Stimulated activated memory B cell treated with anti-CD40 and anti-IgM and Interleukin-4, amounts not matched to agents 10 μg/mL and 1 μg/mL and 100 μg/mL, for 72 hours (primary cell): ENCODE measurements at regions not wholly inside any gene's neighbourhood (a gene's known extent, or its start where the extent isn't known, plus 50 kb on each side); places are given as distances from the start of the nearest gene placed in this dataset.
"Not testable (repeated sequence)": the region's sequence is repeated elsewhere in the genome, so short reads cannot be mapped to it uniquely, and the experiment has no call there.

Experiments used
- ATAC-seq: fragments of 150-1000 bp; cut with Tn5 transposase; 2 replicates; pipeline ENCODE4 v1.10.0; 2021
- H3K27ac Mint-ChIP-seq: one replicate; pipeline ENCODE4 v1.8.0; 2022; ENCODE audit warnings: mild to moderate bottlenecking, mixed read lengths
- H3K27me3 Mint-ChIP-seq: one replicate; pipeline ENCODE4 v1.8.0; 2022; ENCODE audit warnings: mixed read lengths
- H3K36me3 Mint-ChIP-seq: one replicate; pipeline ENCODE4 v1.8.0; 2022; ENCODE audit warnings: mixed read lengths
- H3K4me1 Mint-ChIP-seq: one replicate; pipeline ENCODE4 v1.8.0; 2022; ENCODE audit warnings: mixed read lengths
- H3K4me3 Mint-ChIP-seq: one replicate; pipeline ENCODE4 v1.8.0; 2022; ENCODE audit warnings: mild to moderate bottlenecking, moderate library complexity, mixed read lengths
- H3K9me3 Mint-ChIP-seq: one replicate; pipeline ENCODE4 v1.8.0; 2022; ENCODE audit warnings: mixed read lengths

DNA sequence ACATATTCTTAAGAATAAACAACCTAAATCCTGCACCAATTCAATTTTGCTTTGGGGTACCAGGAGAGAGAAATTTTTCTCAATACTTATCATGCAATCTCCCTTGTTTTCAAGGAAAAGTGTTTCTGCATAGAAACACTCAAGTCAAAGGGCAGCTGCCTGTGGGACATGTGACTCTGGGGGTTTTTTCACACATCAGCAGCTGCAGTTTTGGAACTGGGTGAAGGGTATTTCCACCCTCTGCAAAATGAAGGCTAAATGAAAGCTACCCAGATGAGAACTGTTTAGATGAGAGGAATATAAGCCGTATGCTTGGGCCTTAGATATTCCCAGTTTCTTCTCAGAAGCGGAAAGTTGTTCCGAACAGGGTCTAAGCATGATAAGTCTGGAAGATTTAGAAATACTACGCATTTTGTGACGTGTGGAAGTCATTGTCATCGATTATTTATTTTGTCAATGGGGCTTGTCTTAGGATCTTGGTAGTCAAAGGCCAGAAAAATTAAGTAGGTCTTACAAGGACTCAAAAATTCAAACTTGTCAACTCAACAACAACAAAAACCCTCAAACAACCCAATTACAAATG is 64.3 kb upstream of the BOD1 start:
- H3K4me1 Mint-ChIP-seq: peaks cover 48% of the 10 kb centered on the region
- no peak overlapping the region for H3K4me3 Mint-ChIP-seq
- H3K9me3 Mint-ChIP-seq: peaks cover 5% of the 10 kb centered on the region
- ATAC-seq: peak; percentile 92
- no peaks in the 10 kb centered on the region for H3K27me3 Mint-ChIP-seq
- H3K27ac Mint-ChIP-seq: peak overlapping the region; percentile 73
- H3K36me3 Mint-ChIP-seq: peaks cover 11% of the 10 kb centered on the region

DNA sequence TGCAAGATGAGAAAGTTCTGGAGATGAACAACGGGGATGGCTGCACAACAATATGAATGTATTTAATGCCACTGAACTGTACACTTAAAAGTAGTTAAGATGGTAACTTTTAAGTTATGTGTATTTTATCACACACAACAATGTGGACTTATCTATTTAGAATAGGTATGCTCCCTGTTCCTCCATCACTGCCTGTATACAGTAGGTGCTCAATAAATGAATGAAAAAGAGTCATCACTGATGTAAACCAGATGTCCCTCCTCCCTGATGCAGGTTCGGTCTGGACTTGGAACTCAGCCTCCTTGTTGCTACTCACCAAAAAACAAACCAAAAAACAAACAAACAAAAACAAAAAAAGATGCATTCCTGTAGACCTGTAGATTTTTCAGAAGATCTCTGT is 65.9 kb upstream of the BOD1 start:
- H3K36me3 Mint-ChIP-seq: peaks cover 12% of the 10 kb centered on the region
- peaks cover 5% of the 10 kb centered on the region for H3K9me3 Mint-ChIP-seq
- H3K4me1 Mint-ChIP-seq: peaks cover 53% of the 10 kb centered on the region
- peak overlapping the region; percentile 17 for H3K27ac Mint-ChIP-seq
- no peak overlapping the region for H3K4me3 Mint-ChIP-seq
- ATAC-seq: no peak
- H3K27me3 Mint-ChIP-seq: no peaks in the 10 kb centered on the region

DNA sequence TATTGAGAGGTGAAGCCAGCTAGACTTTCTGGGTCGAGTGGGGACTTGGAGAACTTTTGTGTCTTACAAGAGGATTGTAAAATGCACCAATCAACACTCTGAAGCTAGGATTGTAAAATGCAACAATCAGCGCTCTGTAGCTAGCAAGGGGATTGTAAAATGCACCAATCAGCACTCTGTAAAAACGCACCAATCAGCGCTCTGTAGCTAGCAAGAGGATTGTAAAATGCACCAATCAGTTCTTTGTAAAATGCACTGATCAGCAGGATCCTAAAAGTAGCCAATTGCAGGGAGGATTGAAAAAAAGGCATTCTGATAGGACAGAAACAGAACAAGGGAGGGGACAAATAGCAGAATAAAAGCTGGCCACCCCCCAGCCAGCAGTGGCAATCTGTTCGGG is 68.1 kb upstream of the BOD1 start:
- H3K9me3 Mint-ChIP-seq, H3K27me3 Mint-ChIP-seq, H3K36me3 Mint-ChIP-seq, H3K4me3 Mint-ChIP-seq, ATAC-seq, H3K27ac Mint-ChIP-seq: not testable (repeated sequence)
- peaks cover 55% of the 10 kb centered on the region for H3K4me1 Mint-ChIP-seq

DNA sequence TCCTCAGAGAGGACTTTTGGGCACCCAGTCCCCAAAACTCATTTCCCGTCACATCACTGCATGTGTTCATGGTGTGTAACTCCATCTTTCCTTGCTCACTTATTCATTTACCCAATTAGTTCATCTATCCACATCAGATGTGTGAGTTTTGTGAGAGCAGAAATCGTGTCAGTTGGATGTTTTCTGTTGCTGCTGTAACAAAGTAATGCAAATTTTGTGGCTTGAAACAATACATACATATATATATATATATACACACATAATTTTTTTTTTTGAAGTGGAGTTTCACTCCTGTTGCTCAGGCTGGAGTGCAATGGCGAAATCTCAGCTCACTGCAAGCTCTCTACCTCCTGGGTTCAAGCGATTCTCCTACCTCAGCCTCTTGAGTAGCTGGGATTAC is 70.5 kb upstream of the BOD1 start:
- Mint-ChIP-seq H3K27ac (no peak overlapping the region), H3K4me1 (peaks cover 47% of the 10 kb centered on the region), H3K4me3 (no peak overlapping the region), H3K36me3 (peaks cover 6% of the 10 kb centered on the region), H3K27me3 (no peaks in the 10 kb centered on the region), H3K9me3 (no peaks in the 10 kb centered on the region)
- no peak for ATAC-seq

DNA sequence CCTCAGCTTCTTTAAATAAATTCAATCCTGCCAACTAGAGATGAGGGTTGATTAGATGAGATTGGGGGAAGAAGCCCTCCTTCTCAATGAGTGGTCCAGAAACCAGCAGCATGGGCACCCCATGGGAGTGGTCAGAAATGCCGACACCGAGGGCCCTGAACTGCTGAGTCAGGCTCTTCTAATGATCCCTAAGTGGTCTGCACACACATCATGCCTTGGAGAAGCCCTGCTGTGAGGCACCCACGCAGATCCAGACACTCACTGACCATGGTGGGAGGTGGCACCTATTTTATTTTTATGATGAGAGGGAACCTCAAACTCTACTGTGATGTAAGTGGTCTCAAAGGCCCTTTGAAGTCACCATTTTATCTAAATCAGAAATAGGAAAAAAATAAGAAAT is 72.3 kb upstream of the BOD1 start:
- Mint-ChIP-seq H3K36me3 (peaks cover 6% of the 10 kb centered on the region), H3K4me3 (no peak overlapping the region), H3K4me1 (peaks cover 42% of the 10 kb centered on the region), H3K9me3 (no peaks in the 10 kb centered on the region), H3K27ac (peak overlapping the region; percentile 87), H3K27me3 (no peaks in the 10 kb centered on the region)
- no peak for ATAC-seq

DNA sequence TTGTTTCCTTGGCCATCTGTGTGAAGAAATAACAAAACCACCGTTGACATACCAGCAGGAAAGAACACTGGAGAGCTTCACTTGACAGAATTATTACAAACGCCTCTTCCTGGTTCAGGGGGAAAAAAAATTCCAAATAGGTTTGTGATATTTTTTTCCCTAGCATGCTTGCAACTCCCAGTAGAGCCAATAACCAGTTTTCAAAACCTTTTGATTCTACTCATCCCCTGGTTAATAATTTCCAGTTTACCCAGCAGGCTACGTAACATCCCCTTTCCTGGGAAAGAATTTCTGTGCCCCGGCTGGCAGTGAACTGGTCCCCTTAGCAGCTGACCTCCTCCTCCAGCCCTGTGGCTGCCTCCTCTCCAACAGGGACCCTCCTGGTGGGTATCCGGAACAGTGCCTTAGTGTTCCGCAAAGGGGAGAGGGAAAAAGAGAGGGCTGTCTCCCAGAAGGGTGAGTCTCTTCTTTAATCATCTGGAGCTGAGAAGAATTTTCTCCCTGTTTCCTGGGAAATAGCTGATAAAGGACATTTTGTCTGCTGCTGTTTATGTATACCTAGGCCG is 72.8 kb upstream of the BOD1 start:
- ATAC-seq: no peak
- H3K27ac Mint-ChIP-seq: peak overlapping the region; percentile 87
- peaks cover 6% of the 10 kb centered on the region for H3K36me3 Mint-ChIP-seq
- no peaks in the 10 kb centered on the region for H3K27me3 Mint-ChIP-seq
- no peak overlapping the region for H3K4me3 Mint-ChIP-seq
- no peaks in the 10 kb centered on the region for H3K9me3 Mint-ChIP-seq
- H3K4me1 Mint-ChIP-seq: peaks cover 42% of the 10 kb centered on the region

DNA sequence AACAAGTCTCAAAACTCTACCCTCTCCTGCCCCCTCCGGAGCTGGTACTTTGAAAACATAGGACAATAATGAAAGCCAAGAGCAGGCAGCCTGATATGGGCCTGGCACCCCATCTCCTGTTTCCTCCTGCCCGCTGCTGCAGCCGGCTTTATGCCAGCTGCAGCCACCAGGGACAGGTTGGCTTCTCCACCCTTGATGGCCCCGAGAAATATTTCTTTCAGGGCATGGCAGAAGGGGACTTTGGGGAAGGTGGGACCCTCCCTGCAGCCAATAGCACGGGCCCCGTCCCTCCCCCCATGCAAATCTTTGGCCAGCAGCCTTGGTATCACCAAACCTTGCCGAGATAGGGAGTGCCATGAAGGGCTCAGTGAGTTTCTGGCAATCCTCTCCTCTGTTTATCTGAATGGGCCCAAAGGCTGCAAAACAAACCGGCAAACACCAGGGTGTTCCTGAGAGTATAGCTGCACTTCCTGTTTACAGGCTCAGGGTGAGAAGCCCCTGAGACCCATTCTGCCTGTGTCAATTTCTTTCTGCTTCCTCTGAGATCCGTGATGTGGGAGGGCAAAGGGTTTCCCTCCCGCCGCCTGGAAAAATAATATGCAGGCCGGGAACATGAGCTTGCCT is 73.4 kb upstream of the BOD1 start:
- Mint-ChIP-seq H3K4me3 (peak overlapping the region; percentile 26), H3K36me3 (peaks cover 6% of the 10 kb centered on the region), H3K4me1 (peaks cover 42% of the 10 kb centered on the region), H3K27ac (peak overlapping the region; percentile 87), H3K9me3 (no peaks in the 10 kb centered on the region), H3K27me3 (no peaks in the 10 kb centered on the region)
- ATAC-seq: peak; percentile 78

DNA sequence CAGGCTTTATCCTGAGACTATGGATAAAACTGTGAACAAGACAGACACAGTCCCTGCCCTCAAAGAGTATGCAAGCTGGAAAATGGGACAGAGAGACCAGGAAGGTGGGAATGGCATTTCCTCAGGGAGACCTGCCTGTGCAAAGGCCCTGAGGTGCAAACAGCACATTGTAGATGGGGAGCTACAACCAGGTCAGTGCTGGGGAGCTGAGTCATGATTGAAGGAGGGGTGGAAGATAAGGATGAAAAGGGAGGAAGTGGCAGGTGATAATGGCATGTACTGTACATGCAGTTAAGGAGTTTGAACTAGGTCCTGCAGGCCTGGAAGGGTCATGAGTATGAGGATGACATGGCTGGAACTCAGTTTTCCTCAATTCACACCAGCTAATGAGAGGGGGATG is 75.5 kb upstream of the BOD1 start:
- H3K36me3 Mint-ChIP-seq: no peaks in the 10 kb centered on the region
- H3K27me3 Mint-ChIP-seq: no peaks in the 10 kb centered on the region
- H3K27ac Mint-ChIP-seq: peak overlapping the region; percentile 87
- no peak for ATAC-seq
- no peak overlapping the region for H3K4me3 Mint-ChIP-seq
- peaks cover 33% of the 10 kb centered on the region for H3K4me1 Mint-ChIP-seq
- H3K9me3 Mint-ChIP-seq: no peaks in the 10 kb centered on the region

DNA sequence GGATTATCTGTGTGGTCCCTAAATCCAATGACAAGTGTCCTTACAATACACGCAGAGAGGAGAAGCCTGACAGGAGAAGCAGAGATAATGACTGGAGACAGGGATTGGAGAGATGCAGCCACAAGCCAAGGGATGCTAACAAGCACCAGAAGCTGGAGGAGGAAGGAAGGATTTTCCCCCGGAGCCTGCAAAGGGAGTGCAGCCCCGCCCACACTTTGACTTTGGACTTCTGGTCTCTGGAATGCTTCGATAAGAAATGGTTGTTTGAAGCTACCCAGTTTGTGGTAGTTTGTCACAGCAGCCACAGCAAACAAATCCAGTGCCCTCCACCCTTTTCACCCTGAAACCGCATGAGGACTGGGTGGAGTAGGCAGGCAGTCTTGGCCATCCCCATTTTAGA is 77.2 kb upstream of the BOD1 start:
- H3K27ac Mint-ChIP-seq: peak overlapping the region; percentile 87
- peaks cover 39% of the 10 kb centered on the region for H3K4me1 Mint-ChIP-seq
- ATAC-seq: no peak
- H3K36me3 Mint-ChIP-seq: no peaks in the 10 kb centered on the region
- no peaks in the 10 kb centered on the region for H3K27me3 Mint-ChIP-seq
- H3K4me3 Mint-ChIP-seq: no peak overlapping the region
- H3K9me3 Mint-ChIP-seq: no peaks in the 10 kb centered on the region

DNA sequence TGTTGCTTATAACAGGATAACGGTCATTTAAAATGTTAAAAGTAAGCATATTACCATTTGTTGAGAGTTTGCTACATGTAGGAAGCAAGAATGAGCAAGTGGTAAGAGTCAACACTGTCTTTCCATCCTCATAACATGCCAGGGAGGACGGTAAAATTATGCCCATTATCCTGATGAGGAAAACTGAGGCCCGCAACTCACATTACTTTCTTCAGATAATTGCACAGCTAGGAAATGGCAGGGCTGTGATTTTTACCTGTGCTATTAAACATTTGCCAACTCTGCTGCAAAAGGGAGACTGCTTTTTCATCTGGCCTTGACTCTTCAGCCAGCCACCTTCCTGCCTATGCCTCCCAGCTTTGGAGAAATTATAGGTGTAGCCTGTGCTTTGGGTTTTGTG is 79.8 kb upstream of the BOD1 start:
- H3K27me3 Mint-ChIP-seq: no peaks in the 10 kb centered on the region
- peak overlapping the region; percentile 81 for H3K27ac Mint-ChIP-seq
- H3K9me3 Mint-ChIP-seq: no peaks in the 10 kb centered on the region
- no peaks in the 10 kb centered on the region for H3K36me3 Mint-ChIP-seq
- ATAC-seq: no peak
- H3K4me1 Mint-ChIP-seq: peaks cover 31% of the 10 kb centered on the region
- no peak overlapping the region for H3K4me3 Mint-ChIP-seq

DNA sequence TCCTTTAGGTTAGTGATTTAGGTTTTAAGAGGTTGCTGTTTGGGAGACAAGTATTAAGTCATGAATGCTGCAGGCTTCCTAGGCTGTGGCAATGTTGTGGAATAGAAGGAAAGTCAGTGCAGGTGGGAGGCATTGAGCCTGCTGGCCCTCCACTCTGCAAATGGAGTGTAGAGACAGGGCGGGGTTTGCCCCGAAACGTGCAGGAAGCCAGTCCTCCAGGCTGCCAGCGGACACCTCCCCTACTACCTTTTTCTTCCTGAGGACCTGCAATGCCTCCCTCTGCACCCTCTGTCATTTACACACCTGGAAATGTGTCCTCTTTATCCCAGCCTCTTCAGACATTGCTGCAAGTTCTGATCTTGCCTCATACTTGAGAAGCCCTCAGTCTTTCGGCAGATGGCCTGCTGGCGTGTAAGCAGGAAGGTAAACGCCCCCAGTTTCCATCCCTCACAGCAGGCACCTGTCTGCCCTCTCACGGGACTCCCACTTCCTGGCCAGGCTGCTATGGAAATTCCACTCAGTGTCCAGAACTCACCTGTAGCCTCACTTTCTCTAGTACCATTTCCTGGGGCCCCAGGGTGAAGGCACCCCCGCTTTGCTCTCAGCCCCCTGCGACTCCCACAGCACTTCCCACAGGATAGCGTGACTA is 81.6 kb upstream of the BOD1 start:
- Mint-ChIP-seq H3K4me1 (peaks cover 31% of the 10 kb centered on the region), H3K9me3 (no peaks in the 10 kb centered on the region), H3K4me3 (peak overlapping the region; percentile 42), H3K36me3 (no peaks in the 10 kb centered on the region), H3K27ac (peak overlapping the region; percentile 81), H3K27me3 (no peaks in the 10 kb centered on the region)
- peak; percentile 72 for ATAC-seq

DNA sequence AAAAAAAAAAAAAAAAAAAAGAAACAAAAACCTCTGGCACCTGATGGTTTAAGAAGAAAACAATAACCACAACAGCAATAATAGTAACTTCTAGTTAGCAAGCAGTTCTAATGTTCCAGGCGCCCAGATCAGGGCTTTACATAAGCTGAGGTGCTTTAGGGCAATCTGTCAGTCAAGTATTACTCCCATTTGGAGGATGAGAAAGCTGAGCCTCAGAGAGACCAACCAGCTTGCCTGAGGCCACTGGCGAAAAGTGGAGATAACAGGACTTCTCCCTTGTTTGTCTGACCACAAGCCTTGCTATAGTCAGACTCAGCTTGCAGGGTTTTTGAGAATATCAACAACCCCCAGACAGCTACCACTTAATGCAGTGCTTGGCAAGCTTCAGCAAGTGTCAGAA is 83.5 kb upstream of the BOD1 start:
- no peaks in the 10 kb centered on the region for H3K36me3 Mint-ChIP-seq
- no peak overlapping the region for H3K27ac Mint-ChIP-seq
- ATAC-seq: no peak
- H3K4me1 Mint-ChIP-seq: peaks cover 31% of the 10 kb centered on the region
- no peaks in the 10 kb centered on the region for H3K9me3 Mint-ChIP-seq
- H3K4me3 Mint-ChIP-seq: no peak overlapping the region
- H3K27me3 Mint-ChIP-seq: no peaks in the 10 kb centered on the region

DNA sequence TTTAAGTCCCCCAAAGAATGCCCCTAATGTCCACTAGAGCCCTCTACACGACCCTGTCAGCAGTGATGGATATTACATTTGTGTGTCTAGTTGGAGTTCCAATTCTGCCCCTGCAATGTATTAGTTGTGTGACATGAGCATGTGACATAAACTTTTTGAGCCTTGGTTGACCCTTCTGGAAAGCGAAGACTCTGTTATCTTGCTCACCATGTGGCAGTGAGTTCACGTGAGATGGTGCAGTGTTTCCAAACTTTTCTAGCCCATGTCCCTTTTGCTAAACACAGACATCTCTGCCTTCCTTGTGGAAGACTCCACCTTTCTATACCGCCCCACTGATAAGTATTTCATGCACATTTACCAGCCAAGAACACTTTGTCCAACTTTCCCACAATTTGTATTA is 87.0 kb upstream of the BOD1 start:
- H3K36me3 Mint-ChIP-seq: no peaks in the 10 kb centered on the region
- no peak overlapping the region for H3K4me3 Mint-ChIP-seq
- no peaks in the 10 kb centered on the region for H3K9me3 Mint-ChIP-seq
- H3K27ac Mint-ChIP-seq: peak overlapping the region; percentile 5
- no peak for ATAC-seq
- H3K4me1 Mint-ChIP-seq: peaks cover 34% of the 10 kb centered on the region
- no peaks in the 10 kb centered on the region for H3K27me3 Mint-ChIP-seq

DNA sequence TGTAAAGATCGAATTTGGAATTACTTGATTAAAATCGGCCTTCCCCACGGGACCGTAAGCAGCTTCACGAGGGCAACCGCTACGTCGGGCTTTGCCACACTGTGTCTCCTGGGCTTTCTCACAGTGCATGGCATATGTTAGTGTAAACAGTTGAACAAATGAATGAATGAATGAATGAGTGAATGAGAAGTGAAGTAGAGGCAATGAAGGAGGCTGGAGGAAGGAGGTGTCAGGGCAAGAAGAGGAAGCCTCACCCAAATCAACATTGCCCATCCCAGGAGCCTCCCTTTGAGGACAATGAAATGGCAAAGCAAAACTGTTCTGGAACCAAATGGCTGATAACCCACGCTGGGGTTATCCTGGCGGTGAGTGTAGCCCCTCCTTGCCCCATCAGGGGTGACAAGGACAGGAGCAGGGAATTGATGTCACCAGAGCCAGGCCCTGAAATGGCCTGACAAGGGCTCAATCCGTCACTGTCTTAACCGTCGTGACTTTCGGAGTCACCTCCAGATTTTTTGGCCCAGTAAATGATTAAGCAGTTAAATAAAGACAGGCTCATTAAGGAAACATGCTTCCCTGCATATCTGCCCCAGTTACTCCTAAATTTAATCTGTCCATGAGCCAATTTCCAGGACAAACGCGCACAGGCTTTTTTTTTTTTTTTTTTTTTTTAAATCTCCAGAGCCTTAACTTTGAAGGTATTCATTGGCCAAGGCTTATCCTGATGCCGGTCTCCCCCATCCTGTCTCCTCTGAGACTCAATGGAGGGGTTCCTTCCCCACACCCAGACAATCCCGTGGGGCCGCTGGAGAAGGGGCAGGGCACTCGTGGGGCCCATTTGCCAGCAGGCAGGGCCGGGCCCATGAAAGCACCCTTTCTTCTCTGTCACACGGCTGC is 88.4 kb upstream of the BOD1 start:
- H3K4me1 Mint-ChIP-seq: peaks cover 23% of the 10 kb centered on the region
- ATAC-seq: no peak
- no peaks in the 10 kb centered on the region for H3K36me3 Mint-ChIP-seq
- no peaks in the 10 kb centered on the region for H3K27me3 Mint-ChIP-seq
- H3K27ac Mint-ChIP-seq: no peak overlapping the region
- H3K4me3 Mint-ChIP-seq: no peak overlapping the region
- no peaks in the 10 kb centered on the region for H3K9me3 Mint-ChIP-seq

DNA sequence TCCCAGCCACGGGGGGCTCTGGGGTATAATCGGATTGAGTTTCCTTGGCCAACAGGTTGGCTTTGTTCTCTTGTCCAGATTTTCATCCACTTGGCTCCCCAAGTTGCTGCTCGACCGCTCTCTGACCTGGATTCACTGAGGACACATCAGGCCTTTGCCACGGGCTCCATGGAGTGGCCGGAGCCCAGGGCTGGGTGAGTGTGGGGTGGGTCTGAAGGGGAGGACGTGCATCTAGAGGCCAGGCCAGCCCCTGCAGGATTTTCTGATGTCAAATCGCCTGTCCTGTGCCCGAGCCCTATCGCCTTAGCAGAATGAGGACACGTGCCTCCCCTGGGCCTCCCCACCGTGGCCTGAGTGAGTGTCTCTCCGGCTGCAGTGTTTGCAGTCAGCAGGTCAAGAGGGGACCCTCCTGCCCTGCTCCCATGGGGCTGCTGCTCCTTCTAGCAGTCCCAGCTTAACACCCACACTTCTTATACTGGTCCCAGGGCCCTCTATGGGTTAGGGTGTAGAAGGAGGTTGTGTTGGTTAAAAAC is 89.1 kb upstream of the BOD1 start:
- peaks cover 23% of the 10 kb centered on the region for H3K4me1 Mint-ChIP-seq
- H3K36me3 Mint-ChIP-seq: no peaks in the 10 kb centered on the region
- no peak overlapping the region for H3K27ac Mint-ChIP-seq
- no peak overlapping the region for H3K4me3 Mint-ChIP-seq
- ATAC-seq: no peak
- H3K27me3 Mint-ChIP-seq: no peaks in the 10 kb centered on the region
- no peaks in the 10 kb centered on the region for H3K9me3 Mint-ChIP-seq
